ENCODE measurements at regions not wholly inside any gene's neighbourhood (a gene's known extent, or its start where the extent isn't known, plus 50 kb on each side); places are given as distances from the start of the nearest gene placed in this dataset.

GRCh38 chr7:114273218-114273617 is 141.4 kb upstream of the FOXP2 start:
- H3K4me3 ChIP-seq (replicated peaks in 1 of 3; ENCODE audit: insufficient read depth in 1 of 3, low read depth in 2 of 3, low read length in 3 of 3) = no peak overlapping the region
- in situ Hi-C loops (cut with HindIII; ENCODE audit: extremely low pct_ligation_motif_present, low pct_unique_long_range_greater_than_20kb) (no loop called here), intact Hi-C loops (cut with micrococcal nuclease; ENCODE audit: unreplicated experiment) (no loop called here)
- no peak overlapping the region for H3K4me2 ChIP-seq (ENCODE audit: low read depth, low read length)
- DNase-seq (ENCODE audit: low spot score) (no peak), FAIRE-seq (no peak), ATAC-seq (no peak)
- no TSS peak for BruUV-seq (replicated peaks)
- TF ChIP-seq TP53 (CRISPR knock-in tag; conservative IDR thresholded peaks at IDR 0.05) = no peak
- TF ChIP-seq RORA (CRISPR knock-in tag; IDR thresholded peaks at IDR 0.05) = no peak
- no peak for TF ChIP-seq FIP1L1 (IDR thresholded peaks at IDR 0.05; ENCODE audit: borderline replicate concordance, insufficient read depth, low read depth, low read length)
- TF ChIP-seq HMG20B (CRISPR knock-in tag; conservative IDR thresholded peaks at IDR 0.05) = no peak
- TF ChIP-seq, protein P1, sequence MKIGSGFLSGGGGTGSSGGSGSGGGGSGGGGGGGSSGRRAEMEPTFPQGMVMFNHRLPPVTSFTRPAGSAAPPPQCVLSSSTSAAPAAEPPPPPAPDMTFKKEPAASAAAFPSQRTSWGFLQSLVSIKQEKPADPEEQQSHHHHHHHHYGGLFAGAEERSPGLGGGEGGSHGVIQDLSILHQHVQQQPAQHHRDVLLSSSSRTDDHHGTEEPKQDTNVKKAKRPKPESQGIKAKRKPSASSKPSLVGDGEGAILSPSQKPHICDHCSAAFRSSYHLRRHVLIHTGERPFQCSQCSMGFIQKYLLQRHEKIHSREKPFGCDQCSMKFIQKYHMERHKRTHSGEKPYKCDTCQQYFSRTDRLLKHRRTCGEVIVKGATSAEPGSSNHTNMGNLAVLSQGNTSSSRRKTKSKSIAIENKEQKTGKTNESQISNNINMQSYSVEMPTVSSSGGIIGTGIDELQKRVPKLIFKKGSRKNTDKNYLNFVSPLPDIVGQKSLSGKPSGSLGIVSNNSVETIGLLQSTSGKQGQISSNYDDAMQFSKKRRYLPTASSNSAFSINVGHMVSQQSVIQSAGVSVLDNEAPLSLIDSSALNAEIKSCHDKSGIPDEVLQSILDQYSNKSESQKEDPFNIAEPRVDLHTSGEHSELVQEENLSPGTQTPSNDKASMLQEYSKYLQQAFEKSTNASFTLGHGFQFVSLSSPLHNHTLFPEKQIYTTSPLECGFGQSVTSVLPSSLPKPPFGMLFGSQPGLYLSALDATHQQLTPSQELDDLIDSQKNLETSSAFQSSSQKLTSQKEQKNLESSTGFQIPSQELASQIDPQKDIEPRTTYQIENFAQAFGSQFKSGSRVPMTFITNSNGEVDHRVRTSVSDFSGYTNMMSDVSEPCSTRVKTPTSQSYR (CRISPR knock-in tag; IDR thresholded peaks at IDR 0.05; ENCODE audit: borderline replicate concordance) = no peak
- no peak for TF ChIP-seq TRAFD1 (CRISPR knock-in tag; IDR thresholded peaks at IDR 0.05; ENCODE audit: borderline replicate concordance)
- TF ChIP-seq EHMT2 (IDR thresholded peaks at IDR 0.05; ENCODE audit: borderline replicate concordance, low read depth, low read length) = no peak
- no peak for TF ChIP-seq NFYB (CRISPR knock-in tag; IDR thresholded peaks at IDR 0.05)
- no peak for TF ChIP-seq PCBP1 (IDR thresholded peaks at IDR 0.05; ENCODE audit: borderline replicate concordance, low read depth, low read length)
- TF ChIP-seq, protein P2, sequence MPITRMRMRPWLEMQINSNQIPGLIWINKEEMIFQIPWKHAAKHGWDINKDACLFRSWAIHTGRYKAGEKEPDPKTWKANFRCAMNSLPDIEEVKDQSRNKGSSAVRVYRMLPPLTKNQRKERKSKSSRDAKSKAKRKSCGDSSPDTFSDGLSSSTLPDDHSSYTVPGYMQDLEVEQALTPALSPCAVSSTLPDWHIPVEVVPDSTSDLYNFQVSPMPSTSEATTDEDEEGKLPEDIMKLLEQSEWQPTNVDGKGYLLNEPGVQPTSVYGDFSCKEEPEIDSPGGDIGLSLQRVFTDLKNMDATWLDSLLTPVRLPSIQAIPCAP (CRISPR knock-in tag; IDR thresholded peaks at IDR 0.05; ENCODE audit: low read depth) = no peak
- no peak for TF ChIP-seq GLI4 (CRISPR knock-in tag; IDR thresholded peaks at IDR 0.05; ENCODE audit: borderline replicate concordance)
- no peak for TF ChIP-seq POGZ (CRISPR knock-in tag; IDR thresholded peaks at IDR 0.05)
- no peak for TF ChIP-seq JUND (CRISPR knock-in tag; IDR thresholded peaks at IDR 0.05)
- no peak for TF ChIP-seq MAF1 (CRISPR knock-in tag; IDR thresholded peaks at IDR 0.05; ENCODE audit: borderline replicate concordance)
- no peak for TF ChIP-seq CCDC6 (CRISPR knock-in tag; IDR thresholded peaks at IDR 0.05)
- H2AFZ ChIP-seq (ENCODE audit: low read length) = no peak overlapping the region
- H3K27ac ChIP-seq (ENCODE audit: extremely low read length, insufficient read depth, low read length) = no peak overlapping the region
- no peaks in the 10 kb centered on the region for H3K79me2 ChIP-seq (ENCODE audit: insufficient read depth, low read length)
- no peaks in the 10 kb centered on the region for H3K4me1 ChIP-seq (ENCODE audit: insufficient read depth, low read length)
- H3K9ac ChIP-seq (ENCODE audit: insufficient read depth, low read depth, low read length) = no peak overlapping the region
- no peaks in the 10 kb centered on the region for H3K36me3 ChIP-seq (replicated peaks in 1 of 2; ENCODE audit: control insufficient read depth in 1 of 2, insufficient read depth in 2 of 2, low read length in 2 of 2)
- WGBS (ENCODE audit: low lambda C conversion rate) = 0% methylated on average over 1 of the region's 1 CpG
- CTCF ChIA-PET (ENCODE audit: low intra/inter-chr PET ratio, low total read pairs) = no interaction called here
- no peaks in the 10 kb centered on the region for H4K20me1 ChIP-seq (ENCODE audit: insufficient read depth, low read length)
- no peaks in the 10 kb centered on the region for H3K9me3 ChIP-seq (ENCODE audit: low read length)
- POLR2A ChIA-PET = no interaction called here
- no peaks in the 10 kb centered on the region for H3K27me3 ChIP-seq (ENCODE audit: control insufficient read depth in 1 of 2, insufficient read depth in 2 of 2, low read length in 2 of 2)
